Muscle of leg (tissue), 3 donors: ENCODE measurements at regions not wholly inside any gene's neighbourhood (a gene's known extent, or its start where the extent isn't known, plus 50 kb on each side); places are given as distances from the start of the nearest gene placed in this dataset.

Source experiments
- DNase-seq: peaks from one replicate; pipeline ENCODE4 v3.0.0; 2013
- H3K27ac ChIP-seq: one replicate; pipeline ENCODE4 v1.5.1; 2013; ENCODE audit warnings: mild to moderate bottlenecking, low read length, control low read depth
- H3K27me3 ChIP-seq: one replicate; pipeline ENCODE4 v1.6.1; 2013; ENCODE audit warnings: low read length; ENCODE audit not compliant: control insufficient read depth, insufficient read depth
- H3K36me3 ChIP-seq: one replicate; pipeline ENCODE4 v1.6.1; 2013; ENCODE audit warnings: low read length; ENCODE audit not compliant: control insufficient read depth, insufficient read depth
- H3K4me1 ChIP-seq: one replicate; pipeline ENCODE4 v1.6.1; 2013; ENCODE audit warnings: low read length; ENCODE audit not compliant: control insufficient read depth, insufficient read depth
- H3K4me3 ChIP-seq: one replicate; pipeline ENCODE4 v1.5.1; 2013; ENCODE audit warnings: low read length, control low read depth
- H3K9me3 ChIP-seq: replicated peaks from 2 replicates; pipeline ENCODE4 v1.6.1; 2013; ENCODE audit warnings: low read depth, low read length; ENCODE audit not compliant: control insufficient read depth
- WGBS: methylation state at CpG from one replicate; pipeline ENCODE4 v1.1.5; 2013; ENCODE audit warnings: missing lambda C conversion rate; ENCODE audit not compliant: insufficient coverage; 5-methylcytosine and 5-hydroxymethylcytosine counted together

- DNase-seq = no peak
- Histone ChIP-seq H3K27ac (no peak overlapping the region), H3K9me3 (no peaks in the 10 kb centered on the region), H3K27me3 (no peaks in the 10 kb centered on the region), H3K4me1 (no peaks in the 10 kb centered on the region), H3K4me3 (no peak overlapping the region), H3K36me3 (no peaks in the 10 kb centered on the region)
- WGBS = 92% methylated on average over 2 of the region's 5 CpGs
These were observed 1003.5 kb downstream of the AGBL1 start for GRCh38 chr15:87083201-87083600.

GRCh38 chr15:87082581-87082980 lies 1002.9 kb downstream of the AGBL1 start:
- Histone ChIP-seq H3K36me3 (no peaks in the 10 kb centered on the region), H3K27me3 (no peaks in the 10 kb centered on the region), H3K9me3 (no peaks in the 10 kb centered on the region), H3K4me1 (no peaks in the 10 kb centered on the region), H3K4me3 (no peak overlapping the region), H3K27ac (no peak overlapping the region)
- no peak for DNase-seq
- 50% methylated on average over 1 of the region's 2 CpGs for WGBS

- 50% methylated on average over 1 of the region's 5 CpGs for WGBS
These were observed 1000.9 kb downstream of the AGBL1 start for GRCh38 chr15:87080547-87080946.

More at GRCh38 chr15:87080547-87080946, 1000.9 kb downstream of the AGBL1 start:
- DNase-seq = no peak
- Histone ChIP-seq H3K27me3 (no peaks in the 10 kb centered on the region), H3K27ac (no peak overlapping the region), H3K9me3 (no peaks in the 10 kb centered on the region), H3K4me1 (no peaks in the 10 kb centered on the region), H3K36me3 (no peaks in the 10 kb centered on the region), H3K4me3 (no peak overlapping the region)
